Loucy (cell line): ENCODE measurements at regions not wholly inside any gene's neighbourhood (a gene's known extent, or its start where the extent isn't known, plus 50 kb on each side); places are given as distances from the start of the nearest gene placed in this dataset.

Source experiments
- CTCF ChIP-seq: fragments of 200-600 bp; sonication (generic); conservative IDR thresholded peaks from 2 replicates; pipeline ENCODE4 v1.5.1; 2014; ENCODE audit warnings: mild to moderate bottlenecking, antibody characterized with exemption, low read length
- EZH2phosphoT487 ChIP-seq: fragments of 200-600 bp; IDR thresholded peaks from 2 replicates; pipeline ENCODE4 v1.6.1; 2018; ENCODE audit warnings: antibody characterized with exemption, mild to moderate bottlenecking, moderate library complexity, borderline replicate concordance

- TF ChIP-seq CTCF: no peak
- TF ChIP-seq EZH2phosphoT487: no peak
Measured at GRCh38 chr13:73657821-73658540, 476.2 kb downstream of the KLF12 start.
